CD4-positive, alpha-beta T cell (primary cell): ENCODE measurements at regions not wholly inside any gene's neighbourhood (a gene's known extent, or its start where the extent isn't known, plus 50 kb on each side); places are given as distances from the start of the nearest gene placed in this dataset.

ENCODE experiments used
- ATAC-seq: fragments of 200-7000 bp; cut with Tn5 transposase; one replicate; pipeline ENCODE4 v1.10.0; 2022; ENCODE audit warnings: mild to moderate bottlenecking; ENCODE audit not compliant: poor library complexity
- CTCF ChIA-PET: fragments of 350-600 bp; sonication (Branson Sonifier 250); formaldehyde crosslinking; loops from one replicate; lab custom pipeline; 2021; ENCODE audit warnings: antibody characterized with exemption, inconsistent platforms; lab: Charles Lee
- POLR2A ChIA-PET: fragments of 350-600 bp; sonication (Branson Sonifier 250); formaldehyde crosslinking; loops from one replicate; lab custom pipeline; 2021; ENCODE audit warnings: antibody characterized with exemption, inconsistent platforms; lab: Charles Lee
- DNase-seq, 14 experiments: peaks; one replicate each; pipeline ENCODE4 v3.0.0-alpha.2; 2013 to 2020; ENCODE audit warnings: mixed read lengths in 2 of 14
- H3K27ac ChIP-seq, 2 donors: one replicate each; pipeline versions ENCODE4 v1.5.1 to v1.7.0; 2013; ENCODE audit warnings: low read length in 2 of 2, low read depth in 1 of 2, mild to moderate bottlenecking in 1 of 2
- H3K27me3 ChIP-seq, 2 experiments: 1 replicate in 1 of 2; 2 replicates in 1 of 2; pipeline versions ENCODE4 v1.6.1 to v1.7.0; 2013; ENCODE audit warnings: low read length in 2 of 2, control low read depth in 1 of 2, mild to moderate bottlenecking in 1 of 2, moderate library complexity in 1 of 2; ENCODE audit not compliant: insufficient read depth in 2 of 2, control insufficient read depth in 1 of 2
- H3K36me3 ChIP-seq: one replicate; pipeline ENCODE4 v1.6.1; 2013; ENCODE audit warnings: low read length, control low read depth; ENCODE audit not compliant: insufficient read depth
- H3K4me1 ChIP-seq: one replicate; pipeline ENCODE4 v1.6.1; 2013; ENCODE audit warnings: low read length, control low read depth; ENCODE audit not compliant: insufficient read depth
- H3K4me3 ChIP-seq: one replicate; pipeline ENCODE4 v1.5.1; 2013; ENCODE audit warnings: mild to moderate bottlenecking, low read length, moderate library complexity
- H3K9me3 ChIP-seq, 2 experiments: 1 replicate in 1 of 2; 2 replicates in 1 of 2; pipeline versions ENCODE4 v1.6.1 to v1.7.0; 2013; ENCODE audit warnings: low read length in 2 of 2, mild to moderate bottlenecking in 2 of 2, control low read depth in 1 of 2, moderate library complexity in 1 of 2; ENCODE audit not compliant: control insufficient read depth in 1 of 2, insufficient read depth in 1 of 2
- H3K27ac Mint-ChIP-seq: one replicate; pipeline ENCODE4 v1.8.0; 2020; ENCODE audit warnings: mixed read lengths
- H3K27me3 Mint-ChIP-seq: one replicate; pipeline ENCODE4 v1.8.0; 2021; ENCODE audit warnings: mixed read lengths
- H3K36me3 Mint-ChIP-seq: one replicate; pipeline ENCODE4 v1.8.0; 2021; ENCODE audit warnings: low read depth, mixed read lengths
- H3K4me1 Mint-ChIP-seq: one replicate; pipeline ENCODE4 v1.8.0; 2021; ENCODE audit warnings: low read depth, mixed read lengths
- H3K4me3 Mint-ChIP-seq: one replicate; pipeline ENCODE4 v1.8.0; 2020; ENCODE audit warnings: mild to moderate bottlenecking, mixed read lengths
- H3K9me3 Mint-ChIP-seq: one replicate; pipeline ENCODE4 v1.8.0; 2020; ENCODE audit warnings: mixed read lengths
- CTCF ChIP-seq: fragments of 200-600 bp; IDR thresholded peaks from one replicate; pipeline ENCODE4 v1.8.0; 2022; ENCODE audit warnings: antibody characterized with exemption, mild to moderate bottlenecking
- intact Hi-C, 2 experiments: fragments of 100-400 bp; cut with DNase I in 1 of 2; cut with micrococcal nuclease in 1 of 2; formaldehyde crosslinking; loops; one replicate each; pipeline versions ENCODE4 v1.15.1 to v1.9.0; 2023 to 2025; cut with DNase I, micrococcal nuclease

GRCh38 chr3:16060945-16061344 lies 113.5 kb upstream of the GALNT15 start:
- H3K9me3 Mint-ChIP-seq: no peaks in the 10 kb centered on the region
- ChIA-PET POLR2A (no interaction called here), CTCF (no interaction called here)
- Histone ChIP-seq H3K27ac (no peak overlapping the region), H3K4me3 (no peak overlapping the region), H3K9me3 (no peaks in the 10 kb centered on the region), H3K36me3 (no peaks in the 10 kb centered on the region), H3K27me3 (no peaks in the 10 kb centered on the region), H3K4me1 (no peaks in the 10 kb centered on the region)
- intact Hi-C loops: no loop called here
- H3K27ac Mint-ChIP-seq: no peak overlapping the region
- no peaks in the 10 kb centered on the region for H3K4me1 Mint-ChIP-seq
- peaks cover 15% of the 10 kb centered on the region for H3K27me3 Mint-ChIP-seq
- H3K4me3 Mint-ChIP-seq: no peak overlapping the region
- no peak for ATAC-seq
- H3K36me3 Mint-ChIP-seq: no peaks in the 10 kb centered on the region
- no peak for DNase-seq
- no peak for TF ChIP-seq CTCF

GRCh38 chr3:16061491-16061890 lies 113.0 kb upstream of the GALNT15 start:
- Mint-ChIP-seq H3K27me3 (peaks cover 15% of the 10 kb centered on the region), H3K36me3 (no peaks in the 10 kb centered on the region), H3K4me3 (no peak overlapping the region), H3K27ac (no peak overlapping the region), H3K4me1 (no peaks in the 10 kb centered on the region), H3K9me3 (no peaks in the 10 kb centered on the region)
- H3K4me1 ChIP-seq: no peaks in the 10 kb centered on the region
- no peak overlapping the region for H3K27ac ChIP-seq
- POLR2A ChIA-PET: no interaction called here
- no peak for DNase-seq
- CTCF ChIA-PET: no interaction called here
- no peaks in the 10 kb centered on the region for H3K27me3 ChIP-seq
- H3K4me3 ChIP-seq: no peak overlapping the region
- H3K9me3 ChIP-seq: no peaks in the 10 kb centered on the region
- intact Hi-C loops: no loop called here
- TF ChIP-seq CTCF: no peak
- no peak for ATAC-seq
- H3K36me3 ChIP-seq: no peaks in the 10 kb centered on the region

GRCh38 chr3:16063603-16064002 lies 110.9 kb upstream of the GALNT15 start:
- TF ChIP-seq CTCF: no peak
- no peaks in the 10 kb centered on the region for H3K36me3 Mint-ChIP-seq
- no peaks in the 10 kb centered on the region for H3K36me3 ChIP-seq
- peaks cover 15% of the 10 kb centered on the region for H3K27me3 Mint-ChIP-seq
- H3K27ac Mint-ChIP-seq: no peak overlapping the region
- H3K27ac ChIP-seq: no peak overlapping the region
- no peaks in the 10 kb centered on the region for H3K9me3 Mint-ChIP-seq
- intact Hi-C loops: no loop called here
- ATAC-seq (no peak), DNase-seq (no peak)
- POLR2A ChIA-PET: no interaction called here
- no peaks in the 10 kb centered on the region for H3K4me1 Mint-ChIP-seq
- H3K9me3 ChIP-seq: no peaks in the 10 kb centered on the region
- CTCF ChIA-PET: no interaction called here
- H3K27me3 ChIP-seq: no peaks in the 10 kb centered on the region
- H3K4me3 ChIP-seq: no peak overlapping the region
- H3K4me3 Mint-ChIP-seq: no peak overlapping the region
- H3K4me1 ChIP-seq: no peaks in the 10 kb centered on the region
